CD4-positive, CD25-positive, alpha-beta regulatory T cell (primary cell): ENCODE measurements at regions not wholly inside any gene's neighbourhood (a gene's known extent, or its start where the extent isn't known, plus 50 kb on each side); places are given as distances from the start of the nearest gene placed in this dataset.

ENCODE experiments used
- ATAC-seq, 2 donors: fragments of 150-1000 bp; cut with Tn5 transposase; one replicate each; pipeline ENCODE4 v1.10.0; 2021; ENCODE audit warnings: low read depth in 2 of 2, moderate number of reproducible peaks in 2 of 2, moderate library complexity in 1 of 2
- DNase-seq, 3 donors: peaks; one replicate each; pipeline versions ENCODE4 v3.0.0 to v3.0.0-alpha.2; 2012 to 2022; ENCODE audit warnings: mixed read lengths in 1 of 3
- H3K27ac ChIP-seq: one replicate; pipeline ENCODE4 v1.7.0; 2013; ENCODE audit warnings: mild to moderate bottlenecking, low read length; ENCODE audit not compliant: insufficient read depth, poor library complexity, severe bottlenecking
- H3K27me3 ChIP-seq: one replicate; pipeline ENCODE4 v1.7.0; 2013; ENCODE audit warnings: low read length; ENCODE audit not compliant: control insufficient read depth, insufficient read depth
- H3K36me3 ChIP-seq: one replicate; pipeline ENCODE4 v1.7.0; 2013; ENCODE audit warnings: mild to moderate bottlenecking, low read length, moderate library complexity; ENCODE audit not compliant: control insufficient read depth, insufficient read depth
- H3K4me1 ChIP-seq: 2 replicates; pipeline ENCODE4 v1.7.0; 2013; ENCODE audit warnings: mild to moderate bottlenecking, low read length; ENCODE audit not compliant: insufficient read depth, control insufficient read depth, poor library complexity, severe bottlenecking
- H3K4me3 ChIP-seq: one replicate; pipeline ENCODE4 v1.7.0; 2013; ENCODE audit warnings: low read depth, mild to moderate bottlenecking, low read length, moderate library complexity
- H3K9me3 ChIP-seq, 2 experiments: 1 replicate in 1 of 2; 2 replicates in 1 of 2; pipeline ENCODE4 v1.7.0; 2013; ENCODE audit warnings: low read length in 2 of 2, mild to moderate bottlenecking in 1 of 2, moderate library complexity in 1 of 2; ENCODE audit not compliant: control insufficient read depth in 2 of 2
- H3K27ac Mint-ChIP-seq, 3 donors: one replicate each; pipeline ENCODE4 v1.8.0; 2020 to 2022; ENCODE audit warnings: mild to moderate bottlenecking in 3 of 3, mixed read lengths in 3 of 3, moderate library complexity in 2 of 3
- H3K27me3 Mint-ChIP-seq: one replicate; pipeline ENCODE4 v1.8.0; 2022; ENCODE audit warnings: mild to moderate bottlenecking, mixed read lengths
- H3K36me3 Mint-ChIP-seq: one replicate; pipeline ENCODE4 v1.8.0; 2020; ENCODE audit warnings: mixed read lengths
- H3K4me1 Mint-ChIP-seq, 4 donors: one replicate each; pipeline ENCODE4 v1.8.0; 2020 to 2022; ENCODE audit warnings: mixed read lengths in 4 of 4, mild to moderate bottlenecking in 1 of 4
- H3K4me3 Mint-ChIP-seq, 4 donors: one replicate each; pipeline ENCODE4 v1.8.0; 2020 to 2022; ENCODE audit warnings: mild to moderate bottlenecking in 4 of 4, mixed read lengths in 4 of 4, moderate library complexity in 3 of 4
- H3K9me3 Mint-ChIP-seq, 7 donors: one replicate each; pipeline ENCODE4 v1.8.0; 2020 to 2022; ENCODE audit warnings: mixed read lengths in 7 of 7, mild to moderate bottlenecking in 3 of 7, moderate library complexity in 2 of 7

GRCh38 chr11:80082406-80082805 is 641.6 kb upstream of the TENM4 start:
- no peak overlapping the region for H3K4me3 ChIP-seq
- Mint-ChIP-seq H3K9me3 (peaks cover 0 to 12% (median 7%) of the 10 kb centered on the region in 7 donors), H3K4me3 (no peak overlapping the region), H3K4me1 (no peaks in the 10 kb centered on the region), H3K27ac (no peak overlapping the region), H3K27me3 (no peaks in the 10 kb centered on the region), H3K36me3 (no peaks in the 10 kb centered on the region)
- H3K27me3 ChIP-seq: no peaks in the 10 kb centered on the region
- peaks cover 0 to 3% of the 10 kb centered on the region in 2 experiments for H3K9me3 ChIP-seq
- ATAC-seq (no peak), DNase-seq (no peak)
- no peak overlapping the region for H3K27ac ChIP-seq
- H3K36me3 ChIP-seq: no peaks in the 10 kb centered on the region
- H3K4me1 ChIP-seq: no peaks in the 10 kb centered on the region

GRCh38 chr11:80077113-80077512 is 636.3 kb upstream of the TENM4 start:
- Mint-ChIP-seq H3K9me3 (peaks cover 0 to 13% (median 7%) of the 10 kb centered on the region in 7 donors), H3K27ac (no peak overlapping the region), H3K4me3 (no peak overlapping the region), H3K4me1 (no peaks in the 10 kb centered on the region), H3K27me3 (no peaks in the 10 kb centered on the region), H3K36me3 (no peaks in the 10 kb centered on the region)
- Histone ChIP-seq H3K27me3 (no peaks in the 10 kb centered on the region), H3K36me3 (no peaks in the 10 kb centered on the region), H3K9me3 (no peaks in the 10 kb centered on the region), H3K4me1 (no peaks in the 10 kb centered on the region), H3K4me3 (no peak overlapping the region), H3K27ac (no peak overlapping the region)
- ATAC-seq (no peak), DNase-seq (no peak)

GRCh38 chr11:80074837-80075236 is 634.0 kb upstream of the TENM4 start:
- Histone ChIP-seq H3K36me3 (no peaks in the 10 kb centered on the region), H3K4me1 (no peaks in the 10 kb centered on the region), H3K27me3 (no peaks in the 10 kb centered on the region), H3K27ac (no peak overlapping the region), H3K4me3 (no peak overlapping the region), H3K9me3 (no peaks in the 10 kb centered on the region)
- Mint-ChIP-seq H3K9me3 (peaks cover 0 to 15% (median 6%) of the 10 kb centered on the region in 7 donors), H3K4me1 (no peaks in the 10 kb centered on the region), H3K36me3 (no peaks in the 10 kb centered on the region), H3K4me3 (no peak overlapping the region), H3K27me3 (no peaks in the 10 kb centered on the region), H3K27ac (no peak overlapping the region)
- DNase-seq (no peak), ATAC-seq (no peak)

GRCh38 chr11:80066291-80066690 is 625.5 kb upstream of the TENM4 start:
- Histone ChIP-seq H3K4me3 (no peak overlapping the region), H3K36me3 (no peaks in the 10 kb centered on the region), H3K27me3 (no peaks in the 10 kb centered on the region), H3K4me1 (no peaks in the 10 kb centered on the region), H3K9me3 (no peaks in the 10 kb centered on the region), H3K27ac (no peak overlapping the region)
- Mint-ChIP-seq H3K4me1 (no peaks in the 10 kb centered on the region), H3K9me3 (peaks cover 0 to 17% (median 6%) of the 10 kb centered on the region in 7 donors), H3K27ac (no peak overlapping the region), H3K36me3 (no peaks in the 10 kb centered on the region), H3K27me3 (no peaks in the 10 kb centered on the region), H3K4me3 (no peak overlapping the region)
- ATAC-seq (no peak), DNase-seq (no peak)

GRCh38 chr11:80065086-80065485 is 624.3 kb upstream of the TENM4 start:
- Histone ChIP-seq H3K27ac (no peak overlapping the region), H3K9me3 (no peaks in the 10 kb centered on the region), H3K27me3 (no peaks in the 10 kb centered on the region), H3K4me3 (no peak overlapping the region), H3K36me3 (no peaks in the 10 kb centered on the region), H3K4me1 (no peaks in the 10 kb centered on the region)
- Mint-ChIP-seq H3K4me3 (no peak overlapping the region), H3K27me3 (no peaks in the 10 kb centered on the region), H3K36me3 (no peaks in the 10 kb centered on the region), H3K9me3 (peaks cover 0 to 17% (median 6%) of the 10 kb centered on the region in 7 donors), H3K4me1 (no peaks in the 10 kb centered on the region), H3K27ac (no peak overlapping the region)
- ATAC-seq: no peak
- DNase-seq: no peak

GRCh38 chr11:80061056-80061455 is 620.2 kb upstream of the TENM4 start:
- Mint-ChIP-seq H3K4me1 (no peaks in the 10 kb centered on the region), H3K9me3 (peaks cover under 1 to 17% (median 6%) of the 10 kb centered on the region in 7 donors), H3K4me3 (peak overlapping the region in 1 of 4 donors; percentile 74), H3K36me3 (no peaks in the 10 kb centered on the region), H3K27ac (no peak overlapping the region), H3K27me3 (no peaks in the 10 kb centered on the region)
- Histone ChIP-seq H3K27ac (no peak overlapping the region), H3K4me3 (no peak overlapping the region), H3K27me3 (no peaks in the 10 kb centered on the region), H3K4me1 (no peaks in the 10 kb centered on the region), H3K9me3 (no peaks in the 10 kb centered on the region), H3K36me3 (no peaks in the 10 kb centered on the region)
- ATAC-seq (no peak), DNase-seq (no peak)

GRCh38 chr11:80054582-80055165 is 613.8 kb upstream of the TENM4 start:
- no peaks in the 10 kb centered on the region for H3K27me3 Mint-ChIP-seq
- H3K4me1 Mint-ChIP-seq: no peaks in the 10 kb centered on the region
- H3K9me3 ChIP-seq: no peaks in the 10 kb centered on the region
- H3K27me3 ChIP-seq: no peaks in the 10 kb centered on the region
- H3K36me3 ChIP-seq: no peaks in the 10 kb centered on the region
- H3K9me3 Mint-ChIP-seq: peaks cover 0 to 8% (median 3%) of the 10 kb centered on the region in 7 donors
- no peak for ATAC-seq
- no peak for DNase-seq
- H3K4me1 ChIP-seq: no peaks in the 10 kb centered on the region
- no peaks in the 10 kb centered on the region for H3K36me3 Mint-ChIP-seq
- H3K4me3 ChIP-seq: no peak overlapping the region
- H3K27ac ChIP-seq: no peak overlapping the region
- H3K27ac Mint-ChIP-seq: no peak overlapping the region
- H3K4me3 Mint-ChIP-seq: no peak overlapping the region

GRCh38 chr11:80048513-80048912 is 607.7 kb upstream of the TENM4 start:
- no peak overlapping the region for H3K4me3 ChIP-seq
- Mint-ChIP-seq H3K4me3 (no peak overlapping the region), H3K4me1 (no peaks in the 10 kb centered on the region), H3K27ac (no peak overlapping the region), H3K27me3 (no peaks in the 10 kb centered on the region), H3K36me3 (no peaks in the 10 kb centered on the region), H3K9me3 (peaks cover 0 to 9% (median 2%) of the 10 kb centered on the region in 7 donors)
- H3K4me1 ChIP-seq: no peaks in the 10 kb centered on the region
- no peak for DNase-seq
- H3K9me3 ChIP-seq: no peaks in the 10 kb centered on the region
- no peaks in the 10 kb centered on the region for H3K27me3 ChIP-seq
- H3K27ac ChIP-seq: no peak overlapping the region
- ATAC-seq: no peak
- no peaks in the 10 kb centered on the region for H3K36me3 ChIP-seq
